Fibroblast of lung (primary cell): ENCODE measurements at regions not wholly inside any gene's neighbourhood (a gene's known extent, or its start where the extent isn't known, plus 50 kb on each side); places are given as distances from the start of the nearest gene placed in this dataset.

ENCODE experiments used
- CTCF ChIP-seq, 2 donors: IDR thresholded peaks in 1 of 2; conservative IDR thresholded peaks in 1 of 2; 1 replicate in 1 of 2; 2 replicates in 1 of 2; pipeline ENCODE4 v1.5.1; 2011 to 2012; ENCODE audit warnings: low read length in 2 of 2, control low read depth in 1 of 2, inconsistent platforms in 1 of 2, low read depth in 1 of 2, mild to moderate bottlenecking in 1 of 2
- EZH2 ChIP-seq: IDR thresholded peaks from 2 replicates; pipeline ENCODE4 v1.5.1; 2012; ENCODE audit warnings: low read length, control low read depth, mild to moderate bottlenecking; ENCODE audit errors: missing control alignments

- TF ChIP-seq CTCF (conservative IDR thresholded peaks at IDR 0.05 in 1 of 2, IDR thresholded peaks at IDR 0.05 in 1 of 2; ENCODE audit: low read depth in 1 of 2, low read length in 2 of 2) (no peak), EZH2 (no peak)
These were observed 249.8 kb downstream of the AUH start for GRCh38 chr9:91111876-91112275.
